ENCODE measurements at regions not wholly inside any gene's neighbourhood (a gene's known extent, or its start where the extent isn't known, plus 50 kb on each side); places are given as distances from the start of the nearest gene placed in this dataset.

DNA sequence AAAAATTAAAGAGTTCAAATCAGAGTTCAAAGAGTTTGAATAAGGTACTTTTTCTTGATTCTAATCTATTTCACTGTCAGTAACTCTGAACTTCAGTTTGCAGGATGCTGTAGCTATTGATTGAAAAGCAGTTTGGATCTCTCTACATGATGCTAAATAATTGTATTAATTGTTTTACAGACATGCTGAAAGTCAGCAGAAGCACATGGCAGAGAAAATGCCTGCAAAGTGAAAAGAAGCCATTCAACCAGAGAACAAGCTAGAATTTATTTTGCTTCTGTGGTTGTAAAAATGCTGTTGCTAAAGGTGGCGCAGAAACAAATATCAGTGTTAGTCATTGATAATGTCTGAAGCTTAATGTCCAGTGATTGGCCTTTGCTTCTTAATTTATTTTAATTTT, 92.1 kb upstream of the IL12A start:
- TF ChIP-seq CSDC2 (CRISPR knock-in tag; IDR thresholded peaks at IDR 0.05) = no peak
- no peak for TF ChIP-seq TOX (CRISPR knock-in tag; IDR thresholded peaks at IDR 0.05; ENCODE audit: borderline replicate concordance)
- TF ChIP-seq ZNF8 (CRISPR knock-in tag; IDR thresholded peaks at IDR 0.05) = no peak
- TF ChIP-seq ZFP30 (CRISPR knock-in tag; IDR thresholded peaks at IDR 0.05) = no peak
- TF ChIP-seq OSR1 (CRISPR knock-in tag; IDR thresholded peaks at IDR 0.05) = no peak

Measured in SK-N-SH treated with all-trans-retinoic acid at 6 μM for 48 hours (cell line).